ENCODE measurements at regions not wholly inside any gene's neighbourhood (a gene's known extent, or its start where the extent isn't known, plus 50 kb on each side); places are given as distances from the start of the nearest gene placed in this dataset.

DNA sequence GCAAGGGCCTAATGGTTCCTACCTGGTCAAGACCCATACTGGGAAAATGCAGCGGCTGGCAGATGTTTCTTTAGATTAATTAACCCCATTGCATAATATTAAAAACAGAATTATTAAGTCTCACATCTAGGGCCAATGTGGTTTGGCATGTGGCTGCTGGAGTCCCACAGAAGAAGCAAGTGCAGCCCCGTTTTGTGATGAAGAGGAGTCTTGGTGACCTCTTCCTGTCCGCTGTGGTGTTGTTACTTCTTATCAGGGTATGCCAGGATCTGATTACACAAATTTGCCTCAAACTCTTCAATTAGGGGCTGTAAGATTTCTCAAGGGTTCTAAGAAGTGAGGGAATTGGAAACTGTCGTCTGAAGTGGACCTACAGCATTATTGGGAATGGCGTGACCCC lies 240.3 kb downstream of the SEC23IP start:
- Histone ChIP-seq H3K27me3 (ENCODE audit: control insufficient read depth, insufficient read depth, low read length, poor library complexity, severe bottlenecking) (no peaks in the 10 kb centered on the region), H3K9me3 (ENCODE audit: control insufficient read depth, low read length) (no peaks in the 10 kb centered on the region), H3K4me3 (ENCODE audit: low read length) (no peak overlapping the region), H3K9ac (ENCODE audit: extremely low read depth, low read length, poor library complexity, severe bottlenecking) (no peak overlapping the region), H3K36me3 (ENCODE audit: control insufficient read depth, insufficient read depth, low read length) (no peaks in the 10 kb centered on the region), H3K4me1 (ENCODE audit: control insufficient read depth, insufficient read depth, low read length) (no peaks in the 10 kb centered on the region), H3K27ac (ENCODE audit: low read depth, low read length) (no peak overlapping the region)
- no peaks in the 10 kb centered on the region for H3K36me3 Mint-ChIP-seq (ENCODE audit: low read depth)
- H3K4me3 Mint-ChIP-seq: no peak overlapping the region
- no peaks in the 10 kb centered on the region for H3K9me3 Mint-ChIP-seq
- no peak for TF ChIP-seq CTCF (conservative IDR thresholded peaks at IDR 0.05)
- no peak overlapping the region for H3K27ac Mint-ChIP-seq
- no peak for DNase-seq
- WGBS, 2 experiments (ENCODE audit: insufficient coverage in 1 of 2, insufficient read length in 1 of 2): 88 to 92% methylated on average over 3 to 5 of the region's 5 CpGs
- no peaks in the 10 kb centered on the region for H3K27me3 Mint-ChIP-seq (ENCODE audit: insufficient read depth)
- peaks cover 4% of the 10 kb centered on the region for H3K4me1 Mint-ChIP-seq

DNA sequence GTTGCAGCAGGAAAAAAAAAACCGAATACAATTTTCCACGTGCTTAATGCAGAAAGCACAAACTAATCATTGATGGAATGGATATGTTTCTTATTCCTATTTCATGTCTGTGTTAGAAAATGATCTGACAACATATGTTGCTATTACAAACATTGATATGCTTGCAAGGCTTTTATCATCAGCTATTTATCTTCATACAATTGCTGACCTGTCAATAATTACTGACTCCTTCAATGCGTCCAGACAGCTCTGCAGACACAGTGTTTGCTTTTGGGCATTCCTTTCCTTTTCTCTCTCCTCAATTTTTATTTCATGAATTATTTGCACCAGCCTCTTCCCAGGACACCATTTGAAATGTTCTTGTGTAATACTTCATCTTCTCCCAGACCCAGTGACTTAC lies 246.2 kb downstream of the SEC23IP start:
- Histone ChIP-seq H3K4me3 (ENCODE audit: low read length) (no peak overlapping the region), H3K9me3 (ENCODE audit: control insufficient read depth, low read length) (no peaks in the 10 kb centered on the region), H3K27me3 (ENCODE audit: control insufficient read depth, insufficient read depth, low read length, poor library complexity, severe bottlenecking) (no peaks in the 10 kb centered on the region), H3K27ac (ENCODE audit: low read depth, low read length) (no peak overlapping the region), H3K4me1 (ENCODE audit: control insufficient read depth, insufficient read depth, low read length) (no peaks in the 10 kb centered on the region), H3K36me3 (ENCODE audit: control insufficient read depth, insufficient read depth, low read length) (no peaks in the 10 kb centered on the region), H3K9ac (ENCODE audit: extremely low read depth, low read length, poor library complexity, severe bottlenecking) (no peak overlapping the region)
- no peak for DNase-seq
- H3K9me3 Mint-ChIP-seq: peaks cover 5% of the 10 kb centered on the region
- H3K27me3 Mint-ChIP-seq (ENCODE audit: insufficient read depth): peaks cover 3% of the 10 kb centered on the region
- H3K4me3 Mint-ChIP-seq: no peak overlapping the region
- no peaks in the 10 kb centered on the region for H3K36me3 Mint-ChIP-seq (ENCODE audit: low read depth)
- H3K27ac Mint-ChIP-seq: no peak overlapping the region
- no peaks in the 10 kb centered on the region for H3K4me1 Mint-ChIP-seq
- TF ChIP-seq CTCF (conservative IDR thresholded peaks at IDR 0.05): no peak
- 86 to 96% methylated on average over 3 of the region's 3 CpGs for WGBS, 2 experiments (ENCODE audit: insufficient coverage in 1 of 2, insufficient read length in 1 of 2)

GRCh38 chr10:120145107-120145506 lies 252.6 kb downstream of the SEC23IP start:
- peaks cover 1% of the 10 kb centered on the region for H3K27me3 Mint-ChIP-seq (ENCODE audit: insufficient read depth)
- no peak for DNase-seq
- H3K9me3 Mint-ChIP-seq: no peaks in the 10 kb centered on the region
- no peak overlapping the region for H3K27ac Mint-ChIP-seq
- no peaks in the 10 kb centered on the region for H3K4me1 ChIP-seq (ENCODE audit: control insufficient read depth, insufficient read depth, low read length)
- no peaks in the 10 kb centered on the region for H3K27me3 ChIP-seq (ENCODE audit: control insufficient read depth, insufficient read depth, low read length, poor library complexity, severe bottlenecking)
- WGBS, 2 experiments (ENCODE audit: insufficient coverage in 1 of 2, insufficient read length in 1 of 2): 89 to 100% methylated on average over 3 to 5 of the region's 5 CpGs
- H3K36me3 ChIP-seq (ENCODE audit: control insufficient read depth, insufficient read depth, low read length): no peaks in the 10 kb centered on the region
- H3K9ac ChIP-seq (ENCODE audit: extremely low read depth, low read length, poor library complexity, severe bottlenecking): no peak overlapping the region
- H3K4me3 ChIP-seq (ENCODE audit: low read length): no peak overlapping the region
- no peak overlapping the region for H3K4me3 Mint-ChIP-seq
- no peak overlapping the region for H3K27ac ChIP-seq (ENCODE audit: low read depth, low read length)
- no peak for TF ChIP-seq CTCF (conservative IDR thresholded peaks at IDR 0.05)
- no peaks in the 10 kb centered on the region for H3K9me3 ChIP-seq (ENCODE audit: control insufficient read depth, low read length)
- no peaks in the 10 kb centered on the region for H3K36me3 Mint-ChIP-seq (ENCODE audit: low read depth)
- peaks cover 4% of the 10 kb centered on the region for H3K4me1 Mint-ChIP-seq
